ENCODE measurements at regions not wholly inside any gene's neighbourhood (a gene's known extent, or its start where the extent isn't known, plus 50 kb on each side); places are given as distances from the start of the nearest gene placed in this dataset.

DNA sequence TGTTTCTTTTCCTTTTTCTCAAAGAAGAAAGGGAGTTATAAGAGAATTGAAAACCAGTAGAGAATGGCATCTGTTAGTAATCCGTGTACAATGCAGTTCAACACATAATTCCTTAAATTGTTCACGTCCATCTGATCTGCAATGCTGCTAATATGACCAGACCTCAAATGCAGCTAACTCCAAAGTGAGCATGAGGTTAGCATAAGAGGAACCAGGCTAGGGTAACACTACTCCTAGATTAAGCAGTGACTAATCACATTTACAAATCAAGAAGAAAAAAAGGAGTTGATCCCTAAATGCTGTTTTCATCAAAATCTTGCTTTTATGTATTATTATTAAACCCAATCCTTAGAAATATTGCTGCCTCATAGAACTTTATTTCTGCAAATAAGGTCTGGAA lies 432.7 kb upstream of the ARID1B start:
- TF ChIP-seq, protein P1, sequence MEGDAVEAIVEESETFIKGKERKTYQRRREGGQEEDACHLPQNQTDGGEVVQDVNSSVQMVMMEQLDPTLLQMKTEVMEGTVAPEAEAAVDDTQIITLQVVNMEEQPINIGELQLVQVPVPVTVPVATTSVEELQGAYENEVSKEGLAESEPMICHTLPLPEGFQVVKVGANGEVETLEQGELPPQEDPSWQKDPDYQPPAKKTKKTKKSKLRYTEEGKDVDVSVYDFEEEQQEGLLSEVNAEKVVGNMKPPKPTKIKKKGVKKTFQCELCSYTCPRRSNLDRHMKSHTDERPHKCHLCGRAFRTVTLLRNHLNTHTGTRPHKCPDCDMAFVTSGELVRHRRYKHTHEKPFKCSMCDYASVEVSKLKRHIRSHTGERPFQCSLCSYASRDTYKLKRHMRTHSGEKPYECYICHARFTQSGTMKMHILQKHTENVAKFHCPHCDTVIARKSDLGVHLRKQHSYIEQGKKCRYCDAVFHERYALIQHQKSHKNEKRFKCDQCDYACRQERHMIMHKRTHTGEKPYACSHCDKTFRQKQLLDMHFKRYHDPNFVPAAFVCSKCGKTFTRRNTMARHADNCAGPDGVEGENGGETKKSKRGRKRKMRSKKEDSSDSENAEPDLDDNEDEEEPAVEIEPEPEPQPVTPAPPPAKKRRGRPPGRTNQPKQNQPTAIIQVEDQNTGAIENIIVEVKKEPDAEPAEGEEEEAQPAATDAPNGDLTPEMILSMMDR (conservative IDR thresholded peaks at IDR 0.05 in 1 of 2, IDR thresholded peaks at IDR 0.05 in 1 of 2; ENCODE audit: extremely low read depth in 1 of 2, insufficient read depth in 1 of 2, low read depth in 1 of 2, low read length in 2 of 2), result no peak
- no peak for TF ChIP-seq EZH2 (IDR thresholded peaks at IDR 0.05; ENCODE audit: borderline replicate concordance, low read length)

Data from mammary epithelial cell (primary cell).